Choroid plexus epithelial cell (primary cell): ENCODE measurements at regions not wholly inside any gene's neighbourhood (a gene's known extent, or its start where the extent isn't known, plus 50 kb on each side); places are given as distances from the start of the nearest gene placed in this dataset.

Experiments
- DNase-seq: peaks from one replicate; pipeline ENCODE4 v3.0.0-alpha.2; 2010; ENCODE audit warnings: low read depth
- H3K4me3 ChIP-seq: 2 replicates; pipeline ENCODE4 v1.5.1; 2011; ENCODE audit warnings: low read depth, mild to moderate bottlenecking, control low read depth, low read length, moderate library complexity
- CTCF ChIP-seq: conservative IDR thresholded peaks from 2 replicates; pipeline ENCODE4 v1.5.1; 2011; ENCODE audit warnings: low read depth, mild to moderate bottlenecking, control low read depth, inconsistent platforms, low read length, moderate library complexity

- H3K4me3 ChIP-seq = no peak overlapping the region
- TF ChIP-seq CTCF = no peak
- DNase-seq = no peak
Measured at GRCh38 chr15:62298811-62299210, 133.7 kb upstream of the C2CD4B start.

DNA sequence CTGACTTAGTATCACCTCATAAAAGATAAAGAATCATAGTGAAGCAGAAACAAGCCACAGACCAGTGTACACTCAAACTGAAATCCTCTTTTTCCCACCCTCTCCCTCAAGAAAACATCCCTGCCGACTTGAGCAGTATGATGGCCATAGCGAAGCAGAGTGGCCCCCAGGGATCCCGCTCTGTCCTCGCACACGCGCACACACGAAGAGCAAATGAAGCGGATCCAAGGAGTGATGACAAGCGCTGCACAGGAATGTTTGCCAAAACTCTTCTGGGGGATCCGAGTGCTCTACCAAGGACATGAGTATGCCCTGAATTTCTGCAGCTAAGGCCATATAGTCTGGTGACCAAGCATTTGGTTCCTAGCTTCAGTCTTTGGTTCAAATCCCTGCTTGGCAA is 134.5 kb upstream of the C2CD4B start:
- no peak for TF ChIP-seq CTCF
- H3K4me3 ChIP-seq = no peak overlapping the region
- DNase-seq = no peak

DNA sequence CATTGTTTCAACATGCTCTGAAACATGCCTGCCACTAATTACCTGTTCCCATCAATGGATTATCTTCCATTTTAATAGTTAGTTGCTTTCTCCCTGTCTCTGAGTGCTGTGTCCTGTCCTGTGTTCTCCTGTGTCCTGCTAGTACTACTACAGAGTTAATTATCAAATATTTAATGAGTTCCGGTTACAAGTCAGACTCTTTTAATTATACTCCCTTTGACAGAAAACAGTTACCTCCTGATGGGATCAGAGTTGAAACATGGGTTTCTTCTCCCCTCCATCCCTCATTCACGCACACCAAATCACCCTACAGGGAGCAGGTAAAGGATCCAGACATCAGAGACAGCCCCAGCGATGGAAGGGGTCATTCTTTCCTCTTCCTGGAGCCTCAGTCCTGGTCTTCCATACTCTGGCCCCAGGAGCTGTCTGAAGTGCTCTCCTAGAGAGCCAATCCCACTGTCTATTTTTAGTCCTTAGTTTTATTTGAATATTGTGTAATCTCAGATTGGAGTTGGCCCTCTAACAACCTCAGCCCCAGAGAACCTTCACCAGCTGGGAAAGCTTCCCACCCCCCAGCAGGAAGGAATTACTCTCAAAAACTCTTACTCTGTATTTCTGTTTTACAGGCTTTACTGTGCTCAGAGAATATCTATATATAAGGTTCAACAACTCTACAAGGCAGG is 137.0 kb upstream of the C2CD4B start:
- H3K4me3 ChIP-seq = no peak overlapping the region
- TF ChIP-seq CTCF = no peak
- DNase-seq = peak; percentile 48

DNA sequence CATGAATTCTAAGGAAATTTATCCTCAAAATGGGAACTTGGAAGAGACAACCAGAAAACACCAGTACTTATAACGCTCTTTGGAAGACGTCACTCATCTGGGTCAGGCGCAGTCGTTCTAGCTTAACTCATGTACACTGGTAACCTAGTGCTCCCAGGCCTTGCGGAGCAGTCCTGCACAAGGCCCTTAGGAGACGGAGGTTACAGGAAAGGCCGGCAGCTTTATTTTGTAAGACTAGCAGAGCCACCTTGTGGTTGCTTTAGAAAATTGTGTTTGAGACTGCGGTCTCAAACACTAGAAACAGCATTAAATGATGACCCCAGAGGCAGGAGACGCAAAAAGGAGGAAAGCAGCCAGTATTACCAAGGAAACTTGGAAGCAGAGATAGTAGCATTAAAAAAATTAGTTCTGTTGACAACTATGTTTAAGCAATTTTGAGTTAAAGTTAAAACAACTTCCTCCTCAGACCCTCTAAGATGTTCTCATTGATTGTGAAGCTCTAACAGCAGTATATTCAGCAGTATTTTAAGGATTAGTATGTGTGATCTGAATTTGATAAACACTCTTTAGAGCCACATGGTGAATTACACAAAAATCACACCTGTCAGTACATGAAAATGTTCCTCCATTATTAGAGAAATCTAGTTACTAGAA is 141.9 kb upstream of the C2CD4B start:
- TF ChIP-seq CTCF = peak; percentile 74
- peak; percentile 84 for DNase-seq
- no peak overlapping the region for H3K4me3 ChIP-seq

DNA sequence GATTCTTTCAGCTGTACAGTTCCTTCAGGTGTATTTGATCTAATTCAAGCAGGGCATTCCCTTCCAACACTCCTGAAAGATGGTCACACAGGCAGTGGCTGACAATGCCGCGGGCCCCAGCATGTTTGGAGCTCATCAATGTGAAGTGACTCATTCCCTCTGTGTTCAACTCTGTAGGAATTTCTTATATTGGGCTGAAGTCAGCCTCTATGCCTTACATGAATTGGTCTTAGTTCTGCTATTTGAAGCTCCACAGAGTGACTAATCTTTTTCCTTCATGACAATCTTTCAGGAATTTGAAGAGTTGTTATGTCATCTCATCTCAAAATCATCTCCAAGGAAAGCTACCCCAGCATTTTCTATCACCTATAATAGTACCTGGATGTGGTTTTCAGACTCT is 142.5 kb upstream of the C2CD4B start:
- TF ChIP-seq CTCF = no peak
- DNase-seq = peak; percentile 44

DNA sequence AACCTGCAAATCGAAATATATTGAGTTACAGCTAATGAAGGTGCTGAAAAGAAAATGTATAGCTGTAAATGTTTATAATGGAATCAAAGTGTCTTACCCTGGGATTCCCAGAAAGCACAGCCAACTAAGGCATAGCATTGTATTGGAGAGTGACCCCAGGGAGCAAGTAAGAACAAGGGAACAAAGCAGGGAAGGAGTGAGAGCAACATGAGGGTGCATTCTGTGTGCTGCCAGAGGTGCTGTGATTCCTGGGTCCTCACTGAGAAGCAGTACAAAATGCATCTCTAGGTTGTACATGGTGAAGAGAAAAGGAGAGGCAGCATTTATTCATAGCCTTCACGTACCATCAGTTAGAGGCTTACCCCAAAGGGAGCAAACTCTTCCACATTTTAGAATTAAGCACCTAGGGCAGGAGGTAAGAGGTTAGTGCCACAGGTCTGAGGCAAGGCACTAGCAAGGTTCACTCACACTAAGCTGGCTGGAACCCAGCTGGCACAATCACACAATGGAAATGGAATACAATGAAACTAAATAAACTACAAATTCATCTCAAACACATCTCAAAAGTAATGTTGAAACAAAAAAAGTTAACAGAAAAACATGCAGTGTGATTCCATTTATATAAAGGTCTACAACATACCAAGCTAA is 151.5 kb upstream of the C2CD4B start:
- H3K4me3 ChIP-seq = no peak overlapping the region
- DNase-seq = no peak
- no peak for TF ChIP-seq CTCF

More for the DNA sequence above, 142.5 kb upstream of the C2CD4B start:
- no peak overlapping the region for H3K4me3 ChIP-seq
